H9 (cell line): ENCODE measurements at regions not wholly inside any gene's neighbourhood (a gene's known extent, or its start where the extent isn't known, plus 50 kb on each side); places are given as distances from the start of the nearest gene placed in this dataset.

Experiments
- DNase-seq: peaks from one replicate; pipeline ENCODE4 v3.0.0-alpha.2; 2017
- H2AFZ ChIP-seq: one replicate; pipeline ENCODE4 v1.6.1; 2013; ENCODE audit warnings: mild to moderate bottlenecking, low read length, control low read depth, moderate library complexity
- H2AK5ac ChIP-seq: 2 replicates; pipeline ENCODE4 v1.6.1; 2013; ENCODE audit warnings: low read length, control low read depth, mixed read lengths; ENCODE audit not compliant: insufficient read length
- H2BK120ac ChIP-seq: one replicate; pipeline ENCODE4 v1.6.1; 2013; ENCODE audit warnings: low read depth, mild to moderate bottlenecking, low read length, control low read depth, inconsistent platforms; ENCODE audit not compliant: poor library complexity, severe bottlenecking
- H2BK12ac ChIP-seq: 2 replicates; pipeline ENCODE4 v1.6.1; 2013; ENCODE audit warnings: low read length, control low read depth, mixed read lengths, low read depth; ENCODE audit not compliant: insufficient read length
- H2BK15ac ChIP-seq: 2 replicates; pipeline ENCODE4 v1.6.1; 2013; ENCODE audit warnings: low read depth, low read length, control low read depth
- H2BK20ac ChIP-seq: one replicate; pipeline ENCODE4 v1.6.1; 2013; ENCODE audit warnings: low read depth, mild to moderate bottlenecking, low read length, control low read depth, inconsistent platforms; ENCODE audit not compliant: poor library complexity, severe bottlenecking
- H2BK5ac ChIP-seq: 2 replicates; pipeline ENCODE4 v1.6.1; 2013; ENCODE audit warnings: low read length, control low read depth, mixed read lengths; ENCODE audit not compliant: insufficient read length
- H3K14ac ChIP-seq: 2 replicates; pipeline ENCODE4 v1.6.1; 2013; ENCODE audit warnings: low read length, control low read depth; ENCODE audit not compliant: insufficient read depth
- H3K18ac ChIP-seq: 2 replicates; pipeline ENCODE4 v1.6.1; 2013; ENCODE audit warnings: low read depth, mild to moderate bottlenecking, mixed read lengths, low read length, control low read depth; ENCODE audit not compliant: insufficient read length
- H3K23ac ChIP-seq: 2 replicates; pipeline ENCODE4 v1.6.1; 2013; ENCODE audit warnings: low read length, control low read depth, mixed read lengths, low read depth; ENCODE audit not compliant: insufficient read length
- H3K23me2 ChIP-seq: 2 replicates; pipeline ENCODE4 v1.6.1; 2013; ENCODE audit warnings: low read depth, mild to moderate bottlenecking, mixed read lengths, low read length, control low read depth; ENCODE audit not compliant: insufficient read length, poor library complexity, severe bottlenecking
- H3K27ac ChIP-seq: 2 replicates; pipeline ENCODE4 v1.5.1; 2013; ENCODE audit warnings: low read length, control low read depth, mixed read lengths, low read depth; ENCODE audit not compliant: insufficient read length
- H3K27me3 ChIP-seq: 2 replicates; pipeline ENCODE4 v1.6.1; 2013; ENCODE audit warnings: low read length, control low read depth, inconsistent platforms; ENCODE audit not compliant: insufficient read depth
- H3K4ac ChIP-seq: 2 replicates; pipeline ENCODE4 v1.6.1; 2013; ENCODE audit warnings: low read depth, mild to moderate bottlenecking, control low read depth, inconsistent platforms, low read length, moderate library complexity
- H3K4me1 ChIP-seq: 2 replicates; pipeline ENCODE4 v1.6.1; 2013; ENCODE audit warnings: low read length, control low read depth, inconsistent platforms; ENCODE audit not compliant: insufficient read depth
- H3K4me2 ChIP-seq: 2 replicates; pipeline ENCODE4 v1.6.1; 2013; ENCODE audit warnings: low read length, control low read depth, mixed read lengths; ENCODE audit not compliant: insufficient read length, insufficient read depth
- H3K56ac ChIP-seq: 2 replicates; pipeline ENCODE4 v1.6.1; 2013; ENCODE audit warnings: low read depth, mild to moderate bottlenecking, mixed read lengths, low read length, control low read depth; ENCODE audit not compliant: insufficient read length
- H3K79me1 ChIP-seq: 2 replicates; pipeline ENCODE4 v1.6.1; 2013; ENCODE audit warnings: low read depth, mild to moderate bottlenecking, moderate library complexity, low read length, control low read depth, inconsistent platforms; ENCODE audit not compliant: insufficient read depth, poor library complexity, severe bottlenecking
- H3K79me2 ChIP-seq: 2 replicates; pipeline ENCODE4 v1.6.1; 2013; ENCODE audit warnings: low read length, control low read depth, inconsistent platforms; ENCODE audit not compliant: insufficient read depth
- H3K9ac ChIP-seq: 2 replicates; pipeline ENCODE4 v1.6.1; 2013; ENCODE audit warnings: low read length, control low read depth, mixed read lengths; ENCODE audit not compliant: insufficient read length; ENCODE audit errors: extremely low read depth
- H3K9me3 ChIP-seq: one replicate; pipeline ENCODE4 v1.6.1; 2013; ENCODE audit warnings: low read depth, low read length, inconsistent platforms; ENCODE audit not compliant: control insufficient read depth
- H3T11ph ChIP-seq: one replicate; pipeline ENCODE4 v1.6.1; 2013; ENCODE audit warnings: mild to moderate bottlenecking, low read length, control low read depth, inconsistent platforms
- H4K20me1 ChIP-seq: one replicate; pipeline ENCODE4 v1.6.1; 2013; ENCODE audit not compliant: control insufficient read depth, insufficient read length, insufficient read depth
- H4K5ac ChIP-seq: 2 replicates; pipeline ENCODE4 v1.6.1; 2013; ENCODE audit warnings: low read depth, mild to moderate bottlenecking, mixed read lengths, low read length, control low read depth; ENCODE audit not compliant: insufficient read length
- H4K8ac ChIP-seq: replicated peaks from 2 replicates; pipeline ENCODE4 v1.6.1; 2013; ENCODE audit warnings: low read length, control low read depth, mixed read lengths, low read depth; ENCODE audit not compliant: insufficient read length
- H4K91ac ChIP-seq: 2 replicates; pipeline ENCODE4 v1.6.1; 2013; ENCODE audit warnings: low read depth, mild to moderate bottlenecking, moderate library complexity, mixed read lengths, low read length, control low read depth; ENCODE audit not compliant: insufficient read length
- H3K27ac Mint-ChIP-seq, 3 experiments: 2 replicates in 2 of 3; 3 replicates in 1 of 3; pipeline ENCODE4 v1.8.0; 2020 to 2021; ENCODE audit warnings: mixed read lengths in 3 of 3, mild to moderate bottlenecking in 1 of 3, moderate library complexity in 1 of 3
- H3K27me3 Mint-ChIP-seq: 2 replicates; pipeline ENCODE4 v1.8.0; 2021; ENCODE audit warnings: low read depth, mild to moderate bottlenecking, moderate library complexity, mixed read lengths
- H3K36me3 Mint-ChIP-seq, 3 experiments: 2 replicates in 2 of 3; 3 replicates in 1 of 3; pipeline ENCODE4 v1.8.0; 2020 to 2021; ENCODE audit warnings: low read depth in 3 of 3, mixed read lengths in 3 of 3; ENCODE audit not compliant: insufficient read depth in 1 of 3
- H3K4me1 Mint-ChIP-seq, 2 experiments: 2 replicates each; pipeline ENCODE4 v1.8.0; 2020; ENCODE audit warnings: mixed read lengths in 2 of 2
- H3K4me3 Mint-ChIP-seq, 2 experiments: 2 replicates in 1 of 2; 3 replicates in 1 of 2; pipeline ENCODE4 v1.8.0; 2020 to 2021; ENCODE audit warnings: mild to moderate bottlenecking in 2 of 2, mixed read lengths in 2 of 2, moderate library complexity in 1 of 2
- H3K9me3 Mint-ChIP-seq, 2 experiments: 2 replicates in 1 of 2; 3 replicates in 1 of 2; pipeline ENCODE4 v1.8.0; 2020; ENCODE audit warnings: mild to moderate bottlenecking in 2 of 2, mixed read lengths in 2 of 2, moderate library complexity in 1 of 2
- WGBS: extraction: QIAGEN DNeasy Blood & Tissue Kit; methylation state at CpG from one replicate; pipeline ENCODE4 v1.1.7; 2013; ENCODE audit warnings: missing lambda C conversion rate, low lambda C conversion rate, mixed read lengths; ENCODE audit not compliant: insufficient read length; ENCODE audit errors: extremely low coverage; 5-methylcytosine and 5-hydroxymethylcytosine counted together
- TF ChIP-seq, protein P1 (sequence below): fragments of 200-600 bp; sonication (generic); conservative IDR thresholded peaks from 3 replicates; pipeline ENCODE4 v1.8.0; 2021; ENCODE audit warnings: antibody characterized with exemption, mild to moderate bottlenecking

DNA sequence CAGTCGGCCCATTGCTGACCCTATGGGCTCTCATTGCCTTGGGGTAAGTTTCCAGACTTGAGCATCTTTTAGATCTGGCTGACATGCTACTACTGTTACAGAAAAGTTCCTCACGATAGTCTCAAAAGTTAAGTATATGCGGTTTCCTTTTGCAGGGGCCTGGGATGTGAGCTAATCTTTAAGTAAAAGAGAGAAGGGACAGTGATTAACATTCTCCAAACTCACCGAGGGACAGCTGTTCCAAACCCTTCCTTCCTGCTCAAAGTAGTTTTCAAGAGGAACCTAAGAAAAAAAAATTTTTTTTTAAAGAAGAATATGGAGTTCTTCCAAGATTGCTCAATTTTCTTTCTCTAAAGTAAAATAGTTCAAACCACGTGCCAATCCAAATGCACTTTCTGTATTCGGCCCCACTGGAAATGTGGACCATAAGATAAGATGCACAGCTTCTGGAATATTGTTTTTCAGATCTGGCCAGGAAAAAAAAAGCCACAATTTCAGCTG lies 168.0 kb upstream of the SPRY4 start:
- Mint-ChIP-seq H3K4me1 (peaks cover 19 to 32% of the 10 kb centered on the region in 2 experiments), H3K27me3 (no peaks in the 10 kb centered on the region), H3K4me3 (no peak overlapping the region), H3K36me3 (peaks cover 0 to 1% (median 0%) of the 10 kb centered on the region in 3 experiments; a peak in 3 of 7 replicates), H3K9me3 (no peaks in the 10 kb centered on the region), H3K27ac (no peak overlapping the region)
- Histone ChIP-seq H4K8ac (no peak overlapping the region), H2BK20ac (no peak overlapping the region), H3K79me2 (no peaks in the 10 kb centered on the region), H2AFZ (no peak overlapping the region), H3K4me2 (no peak overlapping the region), H3K27me3 (no peaks in the 10 kb centered on the region), H2BK12ac (no peak overlapping the region), H2BK120ac (no peak overlapping the region), H3K4ac (no peak overlapping the region), H2BK5ac (no peak overlapping the region), H3K27ac (no peak overlapping the region), H3K14ac (no peak overlapping the region), H3K9ac (no peak overlapping the region), H4K5ac (no peak overlapping the region), H3K79me1 (no peaks in the 10 kb centered on the region), H3T11ph (no peak overlapping the region), H4K91ac (no peak overlapping the region), H3K23me2 (no peaks in the 10 kb centered on the region), H2BK15ac (no peak overlapping the region), H3K23ac (no peak overlapping the region), H3K56ac (no peak overlapping the region), H3K4me1 (no peaks in the 10 kb centered on the region), H3K9me3 (no peaks in the 10 kb centered on the region), H3K18ac (no peak overlapping the region), H2AK5ac (no peak overlapping the region), H4K20me1 (no peaks in the 10 kb centered on the region)
- WGBS, result no CpG with 5 or more reads among the region's 6 CpGs
- TF ChIP-seq, protein P1, sequence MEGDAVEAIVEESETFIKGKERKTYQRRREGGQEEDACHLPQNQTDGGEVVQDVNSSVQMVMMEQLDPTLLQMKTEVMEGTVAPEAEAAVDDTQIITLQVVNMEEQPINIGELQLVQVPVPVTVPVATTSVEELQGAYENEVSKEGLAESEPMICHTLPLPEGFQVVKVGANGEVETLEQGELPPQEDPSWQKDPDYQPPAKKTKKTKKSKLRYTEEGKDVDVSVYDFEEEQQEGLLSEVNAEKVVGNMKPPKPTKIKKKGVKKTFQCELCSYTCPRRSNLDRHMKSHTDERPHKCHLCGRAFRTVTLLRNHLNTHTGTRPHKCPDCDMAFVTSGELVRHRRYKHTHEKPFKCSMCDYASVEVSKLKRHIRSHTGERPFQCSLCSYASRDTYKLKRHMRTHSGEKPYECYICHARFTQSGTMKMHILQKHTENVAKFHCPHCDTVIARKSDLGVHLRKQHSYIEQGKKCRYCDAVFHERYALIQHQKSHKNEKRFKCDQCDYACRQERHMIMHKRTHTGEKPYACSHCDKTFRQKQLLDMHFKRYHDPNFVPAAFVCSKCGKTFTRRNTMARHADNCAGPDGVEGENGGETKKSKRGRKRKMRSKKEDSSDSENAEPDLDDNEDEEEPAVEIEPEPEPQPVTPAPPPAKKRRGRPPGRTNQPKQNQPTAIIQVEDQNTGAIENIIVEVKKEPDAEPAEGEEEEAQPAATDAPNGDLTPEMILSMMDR, result no peak
- DNase-seq, result no peak
